ENCODE measurements at regions not wholly inside any gene's neighbourhood (a gene's known extent, or its start where the extent isn't known, plus 50 kb on each side); places are given as distances from the start of the nearest gene placed in this dataset.

- no peak overlapping the region for H3K4me2 ChIP-seq
- H3K36me3 ChIP-seq: no peaks in the 10 kb centered on the region
- no peak for TF ChIP-seq Cebpa-rat (IDR thresholded peaks at IDR 0.05)
- H3K4me3 ChIP-seq: no peak overlapping the region
- H4K20me1 ChIP-seq: no peaks in the 10 kb centered on the region
- no peak overlapping the region for H3K9ac ChIP-seq
- no peaks in the 10 kb centered on the region for H3K4me1 ChIP-seq
- H3K27ac ChIP-seq: no peak overlapping the region
- no peaks in the 10 kb centered on the region for H3K27me3 ChIP-seq
- peaks cover 25% of the 10 kb centered on the region for H3K9me3 ChIP-seq
Observed at GRCh38 chr9:26392639-26393038, 500.0 kb downstream of the CAAP1 start.

- H3K36me3 ChIP-seq: no peaks in the 10 kb centered on the region
- H3K4me1 ChIP-seq: no peaks in the 10 kb centered on the region
- no peak overlapping the region for H3K4me2 ChIP-seq
- H3K27ac ChIP-seq: no peak overlapping the region
- H3K9ac ChIP-seq: no peak overlapping the region
- H4K20me1 ChIP-seq: no peaks in the 10 kb centered on the region
- H3K4me3 ChIP-seq: no peak overlapping the region
- H3K9me3 ChIP-seq: peaks cover 25% of the 10 kb centered on the region
- no peak for TF ChIP-seq Cebpa-rat (IDR thresholded peaks at IDR 0.05)
- no peaks in the 10 kb centered on the region for H3K27me3 ChIP-seq
Observed at GRCh38 chr9:26391036-26391435, 501.6 kb downstream of the CAAP1 start.

- Histone ChIP-seq H3K9me3 (no peaks in the 10 kb centered on the region), H4K20me1 (no peaks in the 10 kb centered on the region), H3K9ac (no peak overlapping the region), H3K36me3 (no peaks in the 10 kb centered on the region), H3K27me3 (no peaks in the 10 kb centered on the region), H3K4me1 (no peaks in the 10 kb centered on the region), H3K4me3 (no peak overlapping the region), H3K27ac (no peak overlapping the region), H3K4me2 (no peak overlapping the region)
- TF ChIP-seq Cebpa-rat (IDR thresholded peaks at IDR 0.05): no peak
Observed at GRCh38 chr9:26375448-26375847, 517.2 kb downstream of the CAAP1 start.

- Histone ChIP-seq H3K27me3 (no peaks in the 10 kb centered on the region), H4K20me1 (no peaks in the 10 kb centered on the region), H3K4me2 (no peak overlapping the region), H3K4me3 (no peak overlapping the region), H3K9me3 (no peaks in the 10 kb centered on the region), H3K9ac (no peak overlapping the region), H3K36me3 (no peaks in the 10 kb centered on the region), H3K27ac (no peak overlapping the region), H3K4me1 (no peaks in the 10 kb centered on the region)
- no peak for TF ChIP-seq Cebpa-rat (IDR thresholded peaks at IDR 0.05)
Observed at GRCh38 chr9:26373616-26374015, 519.0 kb downstream of the CAAP1 start.

- Histone ChIP-seq H3K36me3 (no peaks in the 10 kb centered on the region), H3K27me3 (no peaks in the 10 kb centered on the region), H3K27ac (no peak overlapping the region), H3K9me3 (no peaks in the 10 kb centered on the region), H3K4me3 (no peak overlapping the region), H3K4me1 (no peaks in the 10 kb centered on the region), H4K20me1 (no peaks in the 10 kb centered on the region), H3K4me2 (no peak overlapping the region), H3K9ac (no peak overlapping the region)
- TF ChIP-seq Cebpa-rat (IDR thresholded peaks at IDR 0.05): no peak
Observed at GRCh38 chr9:26371236-26371635, 521.4 kb downstream of the CAAP1 start.

- H3K4me1 ChIP-seq: no peaks in the 10 kb centered on the region
- TF ChIP-seq Cebpa-rat (IDR thresholded peaks at IDR 0.05): no peak
- no peaks in the 10 kb centered on the region for H4K20me1 ChIP-seq
- H3K9ac ChIP-seq: no peak overlapping the region
- no peak overlapping the region for H3K4me2 ChIP-seq
- no peak overlapping the region for H3K27ac ChIP-seq
- H3K36me3 ChIP-seq: no peaks in the 10 kb centered on the region
- no peak overlapping the region for H3K4me3 ChIP-seq
- no peaks in the 10 kb centered on the region for H3K9me3 ChIP-seq
- H3K27me3 ChIP-seq: no peaks in the 10 kb centered on the region
Observed at GRCh38 chr9:26369093-26369492, 523.5 kb downstream of the CAAP1 start.

GRCh38 chr9:26368241-26368640 lies 524.4 kb downstream of the CAAP1 start:
- no peaks in the 10 kb centered on the region for H3K9me3 ChIP-seq
- H3K4me2 ChIP-seq: no peak overlapping the region
- no peaks in the 10 kb centered on the region for H4K20me1 ChIP-seq
- H3K36me3 ChIP-seq: no peaks in the 10 kb centered on the region
- no peaks in the 10 kb centered on the region for H3K27me3 ChIP-seq
- H3K4me3 ChIP-seq: no peak overlapping the region
- no peak overlapping the region for H3K27ac ChIP-seq
- H3K9ac ChIP-seq: no peak overlapping the region
- H3K4me1 ChIP-seq: no peaks in the 10 kb centered on the region
- TF ChIP-seq Cebpa-rat (IDR thresholded peaks at IDR 0.05): no peak

GRCh38 chr9:26361010-26361409 lies 531.6 kb downstream of the CAAP1 start:
- H4K20me1 ChIP-seq: no peaks in the 10 kb centered on the region
- no peak overlapping the region for H3K4me3 ChIP-seq
- no peaks in the 10 kb centered on the region for H3K4me1 ChIP-seq
- no peak overlapping the region for H3K27ac ChIP-seq
- H3K27me3 ChIP-seq: no peaks in the 10 kb centered on the region
- H3K9ac ChIP-seq: no peak overlapping the region
- H3K9me3 ChIP-seq: 0 out of 2 replicates have a peak, but pooled peaks cover 3% of the 10 kb centered on the region
- no peak for TF ChIP-seq Cebpa-rat (IDR thresholded peaks at IDR 0.05)
- H3K36me3 ChIP-seq: no peaks in the 10 kb centered on the region
- H3K4me2 ChIP-seq: no peak overlapping the region

GRCh38 chr9:26358836-26359235 lies 533.8 kb downstream of the CAAP1 start:
- no peak for TF ChIP-seq Cebpa-rat (IDR thresholded peaks at IDR 0.05)
- Histone ChIP-seq H3K9ac (no peak overlapping the region), H3K36me3 (no peaks in the 10 kb centered on the region), H3K9me3 (0 out of 2 replicates have a peak, but pooled peaks cover 3% of the 10 kb centered on the region), H4K20me1 (no peaks in the 10 kb centered on the region), H3K4me3 (no peak overlapping the region), H3K27me3 (no peaks in the 10 kb centered on the region), H3K4me2 (no peak overlapping the region), H3K4me1 (no peaks in the 10 kb centered on the region), H3K27ac (no peak overlapping the region)

GRCh38 chr9:26357803-26358344 lies 534.7 kb downstream of the CAAP1 start:
- H3K4me1 ChIP-seq: no peaks in the 10 kb centered on the region
- no peak overlapping the region for H3K27ac ChIP-seq
- TF ChIP-seq Cebpa-rat (IDR thresholded peaks at IDR 0.05): no peak
- H3K9ac ChIP-seq: no peak overlapping the region
- no peaks in the 10 kb centered on the region for H4K20me1 ChIP-seq
- H3K4me3 ChIP-seq: no peak overlapping the region
- H3K27me3 ChIP-seq: no peaks in the 10 kb centered on the region
- H3K9me3 ChIP-seq: 0 out of 2 replicates have a peak, but pooled peaks cover 3% of the 10 kb centered on the region
- no peaks in the 10 kb centered on the region for H3K36me3 ChIP-seq
- H3K4me2 ChIP-seq: no peak overlapping the region

- Histone ChIP-seq H3K4me1 (no peaks in the 10 kb centered on the region), H3K9me3 (0 out of 2 replicates have a peak, but pooled peaks cover 3% of the 10 kb centered on the region), H3K9ac (no peak overlapping the region), H3K27me3 (no peaks in the 10 kb centered on the region), H3K4me2 (no peak overlapping the region), H3K27ac (no peak overlapping the region), H3K36me3 (no peaks in the 10 kb centered on the region), H3K4me3 (no peak overlapping the region), H4K20me1 (no peaks in the 10 kb centered on the region)
- no peak for TF ChIP-seq Cebpa-rat (IDR thresholded peaks at IDR 0.05)
Observed at GRCh38 chr9:26356491-26356890, 536.1 kb downstream of the CAAP1 start.
